ENCODE measurements at regions not wholly inside any gene's neighbourhood (a gene's known extent, or its start where the extent isn't known, plus 50 kb on each side); places are given as distances from the start of the nearest gene placed in this dataset.

DNA sequence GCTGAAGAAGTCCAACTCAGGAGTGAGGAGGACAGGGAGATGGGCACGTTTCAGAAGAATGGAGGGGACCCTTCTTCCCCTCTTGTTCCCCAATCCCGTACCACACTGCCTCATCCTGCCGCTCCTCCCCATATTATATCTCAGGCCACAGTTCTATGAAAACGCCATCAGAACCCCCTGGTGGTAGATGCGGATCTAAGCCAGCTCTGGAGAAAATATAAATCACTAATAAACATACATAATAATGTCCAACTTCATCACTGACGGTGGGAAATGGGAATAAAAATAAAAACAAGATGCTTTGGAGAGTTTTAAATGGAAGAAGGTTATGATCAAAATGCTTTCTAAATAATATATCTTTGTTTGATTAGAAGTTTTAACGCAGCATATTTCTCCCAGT is 400.3 kb downstream of the CADM1 start:
- TF ChIP-seq, protein P1, sequence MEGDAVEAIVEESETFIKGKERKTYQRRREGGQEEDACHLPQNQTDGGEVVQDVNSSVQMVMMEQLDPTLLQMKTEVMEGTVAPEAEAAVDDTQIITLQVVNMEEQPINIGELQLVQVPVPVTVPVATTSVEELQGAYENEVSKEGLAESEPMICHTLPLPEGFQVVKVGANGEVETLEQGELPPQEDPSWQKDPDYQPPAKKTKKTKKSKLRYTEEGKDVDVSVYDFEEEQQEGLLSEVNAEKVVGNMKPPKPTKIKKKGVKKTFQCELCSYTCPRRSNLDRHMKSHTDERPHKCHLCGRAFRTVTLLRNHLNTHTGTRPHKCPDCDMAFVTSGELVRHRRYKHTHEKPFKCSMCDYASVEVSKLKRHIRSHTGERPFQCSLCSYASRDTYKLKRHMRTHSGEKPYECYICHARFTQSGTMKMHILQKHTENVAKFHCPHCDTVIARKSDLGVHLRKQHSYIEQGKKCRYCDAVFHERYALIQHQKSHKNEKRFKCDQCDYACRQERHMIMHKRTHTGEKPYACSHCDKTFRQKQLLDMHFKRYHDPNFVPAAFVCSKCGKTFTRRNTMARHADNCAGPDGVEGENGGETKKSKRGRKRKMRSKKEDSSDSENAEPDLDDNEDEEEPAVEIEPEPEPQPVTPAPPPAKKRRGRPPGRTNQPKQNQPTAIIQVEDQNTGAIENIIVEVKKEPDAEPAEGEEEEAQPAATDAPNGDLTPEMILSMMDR (optimal IDR thresholded peaks at IDR 0.05 in 1 of 3, IDR thresholded peaks at IDR 0.05 in 1 of 3, conservative IDR thresholded peaks at IDR 0.05 in 1 of 3; ENCODE audit: extremely low read depth in 1 of 3, insufficient read depth in 2 of 3, low read length in 3 of 3): no peak
- no peak for TF ChIP-seq EZH2 (IDR thresholded peaks at IDR 0.05; ENCODE audit: low read length)

Measured in keratinocyte (primary cell).